Panc1 (cell line): ENCODE measurements at regions not wholly inside any gene's neighbourhood (a gene's known extent, or its start where the extent isn't known, plus 50 kb on each side); places are given as distances from the start of the nearest gene placed in this dataset.

ENCODE experiments used
- ATAC-seq: fragments of 200-7000 bp; cut with Tn5 transposase; 2 replicates; pipeline ENCODE4 v1.9.1; 2020; ENCODE audit warnings: mild to moderate bottlenecking, moderate library complexity
- BruUV-seq: library from RNA; stranded (reverse); fragments of 400-500 nt; replicated peaks from 2 replicates; lab custom pipeline; 2021; lab: Mats Ljungman, UMichigan
- CTCF ChIA-PET: fragments of 300-600 bp; sonication (Branson Sonifier 250); formaldehyde crosslinking; loops from one replicate; lab custom pipeline; 2022; ENCODE audit warnings: antibody characterized with exemption; lab: Charles Lee
- POLR2A ChIA-PET: fragments of 300-600 bp; sonication (Branson Sonifier 250); formaldehyde crosslinking; loops from one replicate; lab custom pipeline; 2022; ENCODE audit warnings: antibody characterized with exemption; lab: Charles Lee
- DNase-seq: peaks from one replicate; pipeline ENCODE4 v3.0.0-alpha.2; 2010; ENCODE audit warnings: low read depth, low spot score
- H3K27ac ChIP-seq: 2 replicates; pipeline ENCODE4 v1.5.1; 2011; ENCODE audit warnings: mild to moderate bottlenecking, low read length, inconsistent platforms
- H3K27me3 ChIP-seq: fragments of 200-500 bp; sonication (Bioruptor generic); 2 replicates; pipeline ENCODE4 v1.6.0; 2014; ENCODE audit warnings: low read length, inconsistent platforms; ENCODE audit not compliant: control insufficient read depth, insufficient read depth
- H3K36me3 ChIP-seq: fragments of 200-500 bp; sonication (Bioruptor generic); 2 replicates; pipeline ENCODE4 v1.5.1; 2014; ENCODE audit warnings: inconsistent platforms, mild to moderate bottlenecking, low read length, moderate library complexity; ENCODE audit not compliant: control insufficient read depth, insufficient read depth
- H3K4me1 ChIP-seq: 2 replicates; pipeline ENCODE4 v1.5.1; 2011; ENCODE audit warnings: inconsistent platforms, mild to moderate bottlenecking, low read length, moderate library complexity; ENCODE audit not compliant: control insufficient read depth, insufficient read depth
- H3K4me3 ChIP-seq, 2 experiments: 2 replicates each; pipeline ENCODE4 v1.5.1; 2011 to 2012; ENCODE audit warnings: low read depth in 2 of 2, low read length in 2 of 2, mild to moderate bottlenecking in 2 of 2, inconsistent platforms in 1 of 2, moderate library complexity in 1 of 2
- H3K9me3 ChIP-seq: fragments of 200-500 bp; sonication (Bioruptor generic); 2 replicates; pipeline ENCODE4 v1.5.1; 2014; ENCODE audit warnings: low read depth, mild to moderate bottlenecking, inconsistent platforms, low read length, moderate library complexity; ENCODE audit not compliant: control insufficient read depth, insufficient read depth
- CTCF ChIP-seq: fragments of 450-650 bp; IDR thresholded peaks from 2 replicates; pipeline ENCODE4 v1.5.1; 2017; ENCODE audit warnings: mild to moderate bottlenecking
- POLR2AphosphoS5 ChIP-seq: IDR thresholded peaks from 2 replicates; pipeline ENCODE4 v1.6.1; 2012; ENCODE audit warnings: mild to moderate bottlenecking, low read depth, low read length, moderate library complexity
- SIN3A ChIP-seq: IDR thresholded peaks from 2 replicates; pipeline ENCODE4 v1.6.1; 2012; ENCODE audit warnings: low read depth, mild to moderate bottlenecking, low read length, moderate library complexity, borderline replicate concordance; ENCODE audit not compliant: insufficient read depth
- TCF7L2 ChIP-seq: IDR thresholded peaks from 2 replicates; pipeline ENCODE4 v1.6.1; 2011; ENCODE audit warnings: mild to moderate bottlenecking, low read depth, low read length, inconsistent platforms
- in situ Hi-C: cut with HindIII; loops from 2 replicates; pipeline ENCODE4 v1.10.0; 2016; ENCODE audit warnings: low sequenced_read_pairs, low pct_unique_long_range_greater_than_20kb
- intact Hi-C: fragments of 100-400 bp; cut with micrococcal nuclease; formaldehyde crosslinking; loops from one replicate; pipeline ENCODE4 v1.10.0; 2022; ENCODE audit not compliant: unreplicated experiment
- TF ChIP-seq, protein P1 (sequence below), 2 experiments: IDR thresholded peaks; 2 replicates each; pipeline ENCODE4 v1.6.1; 2011 to 2012; ENCODE audit warnings: low read depth in 2 of 2, control low read depth in 1 of 2, low read length in 1 of 2, mild to moderate bottlenecking in 1 of 2, moderate library complexity in 1 of 2; ENCODE audit not compliant: insufficient read depth in 1 of 2

- no peak for ATAC-seq
Observed at GRCh38 chr3:168186293-168186983, 90.7 kb upstream of the GOLIM4 start.

DNA sequence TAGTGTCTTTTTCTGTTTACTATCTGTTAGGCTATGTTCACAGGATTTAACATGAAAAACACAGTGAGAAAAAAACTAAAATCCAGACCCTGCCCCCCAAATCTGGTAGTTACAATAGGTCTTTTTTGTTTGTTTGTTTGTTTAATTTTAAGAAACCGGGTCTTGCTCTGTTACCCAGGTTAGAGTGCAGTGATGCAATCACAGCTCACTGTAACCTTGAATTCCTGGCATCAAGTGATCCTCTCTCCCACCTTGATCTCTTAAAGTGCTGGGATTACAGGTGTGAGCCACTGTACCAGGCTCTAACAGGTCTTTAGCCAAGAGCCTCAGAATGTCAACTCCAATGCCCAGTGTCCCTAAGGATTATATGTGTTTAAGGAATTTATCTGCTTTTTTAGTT is 88.0 kb upstream of the GOLIM4 start:
- BruUV-seq, result no TSS peak

More at GRCh38 chr3:168186293-168186983, 90.7 kb upstream of the GOLIM4 start:
- intact Hi-C loops (no loop called here), in situ Hi-C loops (no loop called here)
- no peak for DNase-seq
- no TSS peak for BruUV-seq
- TF ChIP-seq CTCF (no peak), SIN3A (no peak), TCF7L2 (no peak), POLR2AphosphoS5 (no peak)
- TF ChIP-seq, protein P1, sequence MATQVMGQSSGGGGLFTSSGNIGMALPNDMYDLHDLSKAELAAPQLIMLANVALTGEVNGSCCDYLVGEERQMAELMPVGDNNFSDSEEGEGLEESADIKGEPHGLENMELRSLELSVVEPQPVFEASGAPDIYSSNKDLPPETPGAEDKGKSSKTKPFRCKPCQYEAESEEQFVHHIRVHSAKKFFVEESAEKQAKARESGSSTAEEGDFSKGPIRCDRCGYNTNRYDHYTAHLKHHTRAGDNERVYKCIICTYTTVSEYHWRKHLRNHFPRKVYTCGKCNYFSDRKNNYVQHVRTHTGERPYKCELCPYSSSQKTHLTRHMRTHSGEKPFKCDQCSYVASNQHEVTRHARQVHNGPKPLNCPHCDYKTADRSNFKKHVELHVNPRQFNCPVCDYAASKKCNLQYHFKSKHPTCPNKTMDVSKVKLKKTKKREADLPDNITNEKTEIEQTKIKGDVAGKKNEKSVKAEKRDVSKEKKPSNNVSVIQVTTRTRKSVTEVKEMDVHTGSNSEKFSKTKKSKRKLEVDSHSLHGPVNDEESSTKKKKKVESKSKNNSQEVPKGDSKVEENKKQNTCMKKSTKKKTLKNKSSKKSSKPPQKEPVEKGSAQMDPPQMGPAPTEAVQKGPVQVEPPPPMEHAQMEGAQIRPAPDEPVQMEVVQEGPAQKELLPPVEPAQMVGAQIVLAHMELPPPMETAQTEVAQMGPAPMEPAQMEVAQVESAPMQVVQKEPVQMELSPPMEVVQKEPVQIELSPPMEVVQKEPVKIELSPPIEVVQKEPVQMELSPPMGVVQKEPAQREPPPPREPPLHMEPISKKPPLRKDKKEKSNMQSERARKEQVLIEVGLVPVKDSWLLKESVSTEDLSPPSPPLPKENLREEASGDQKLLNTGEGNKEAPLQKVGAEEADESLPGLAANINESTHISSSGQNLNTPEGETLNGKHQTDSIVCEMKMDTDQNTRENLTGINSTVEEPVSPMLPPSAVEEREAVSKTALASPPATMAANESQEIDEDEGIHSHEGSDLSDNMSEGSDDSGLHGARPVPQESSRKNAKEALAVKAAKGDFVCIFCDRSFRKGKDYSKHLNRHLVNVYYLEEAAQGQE (IDR thresholded peaks at IDR 0.05; ENCODE audit: insufficient read depth in 1 of 2, low read depth in 2 of 2, low read length in 1 of 2), result no peak
- ChIA-PET POLR2A (no interaction called here), CTCF (no interaction called here)
- H3K27me3 ChIP-seq, result no peaks in the 10 kb centered on the region; the same call in 1 of the 2 replicates
- no peak overlapping the region for H3K27ac ChIP-seq
- H3K4me3 ChIP-seq, result no peak overlapping the region
- no peaks in the 10 kb centered on the region for H3K36me3 ChIP-seq
- no peaks in the 10 kb centered on the region for H3K4me1 ChIP-seq
- no peaks in the 10 kb centered on the region for H3K9me3 ChIP-seq

More for the DNA sequence above, 88.0 kb upstream of the GOLIM4 start:
- Histone ChIP-seq H3K36me3 (no peaks in the 10 kb centered on the region), H3K27me3 (no peaks in the 10 kb centered on the region; the same call in 1 of the 2 replicates), H3K4me3 (no peak overlapping the region), H3K4me1 (no peaks in the 10 kb centered on the region), H3K9me3 (no peaks in the 10 kb centered on the region), H3K27ac (no peak overlapping the region)
- POLR2A ChIA-PET, result no interaction called here
- CTCF ChIA-PET, result no interaction called here
- in situ Hi-C loops (no loop called here), intact Hi-C loops (no loop called here)
- ATAC-seq (no peak), DNase-seq (no peak)
- TF ChIP-seq SIN3A (no peak), TCF7L2 (no peak), POLR2AphosphoS5 (no peak), CTCF (no peak)
- TF ChIP-seq, protein P1 (IDR thresholded peaks at IDR 0.05; ENCODE audit: insufficient read depth in 1 of 2, low read depth in 2 of 2, low read length in 1 of 2), result no peak
